Pancreas (tissue), 10 donors: ENCODE measurements at regions not wholly inside any gene's neighbourhood (a gene's known extent, or its start where the extent isn't known, plus 50 kb on each side); places are given as distances from the start of the nearest gene placed in this dataset.

Experiments used
- ATAC-seq, 4 donors: fragments of 200-7000 bp; cut with Tn5 transposase; one replicate each; pipeline versions ENCODE4 v1.8.0 to v1.9.1; 2020; ENCODE audit warnings: mild to moderate bottlenecking in 4 of 4, moderate library complexity in 4 of 4
- DNase-seq, 6 donors: peaks; one replicate each; pipeline ENCODE4 v3.0.0-alpha.2; 2020
- FAIRE-seq: peaks from 2 replicates; lab custom pipeline; 2012; peaks lifted over from hg19 to GRCh38; lab: Jason Lieb, UNC
- H3K27ac ChIP-seq, 4 donors: fragments of 200-600 bp; sonication (generic); 1 replicate in 3 of 4; 2 replicates in 1 of 4; pipeline versions ENCODE4 v1.5.0 to v1.8.0; 2020
- H3K27me3 ChIP-seq, 4 donors: fragments of 200-600 bp; one replicate each; pipeline ENCODE4 v1.8.0; 2021
- H3K36me3 ChIP-seq, 3 donors: fragments of 200-600 bp; sonication (generic) in 1 of 3; one replicate each; pipeline versions ENCODE4 v1.5.0 to v1.8.0; 2020 to 2021
- H3K4me1 ChIP-seq, 3 donors: fragments of 200-600 bp; one replicate each; pipeline ENCODE4 v1.8.0; 2021
- H3K4me3 ChIP-seq, 4 donors: fragments of 200-600 bp; sonication (generic) in 2 of 4; one replicate each; pipeline versions ENCODE4 v1.5.0 to v1.8.0; 2020 to 2021
- H3K9me3 ChIP-seq, 4 donors: fragments of 200-600 bp; one replicate each; pipeline ENCODE4 v1.8.0; 2021
- CTCF ChIP-seq, 4 donors: fragments of 200-600 bp; sonication (generic) in 3 of 4; IDR thresholded peaks; one replicate each; pipeline versions ENCODE4 v1.5.0 to v1.8.0; 2021; ENCODE audit warnings: antibody characterized with exemption in 4 of 4
- WGBS, 2 donors: extraction: QIAGEN DNeasy Blood & Tissue Kit; methylation state at CpG; one replicate each; pipeline ENCODE4 v1.1.7; 2013; 5-methylcytosine and 5-hydroxymethylcytosine counted together
- intact Hi-C, 3 donors: fragments of 100-400 bp; cut with DNase I; formaldehyde crosslinking; loops; one replicate each; pipeline versions ENCODE4 v1.11.1 to v1.14.2; 2022
- donor health status: healthy with polysubstance abuse.
- donor health status: DM: no; HTN: no; CAD: no; lungs with moderate emphysema.
- donor health status: DM: no; HTN: no; CAD: no.
- donor health status: control.
- donor health status: control.
- donor health status: Bipolar disorder and iron deficiency.
- donor health status: DM: yes; HTN: yes; CAD: no.
- donor health status: DM: no; HTN: no; CAD: no.
- donor health status: DM: no; HTN: no; CAD: no.
- donor health status: DM: yes; HTN: yes; CAD: no.

GRCh38 chr10:57694956-57695608, 572.6 kb downstream of the IPMK start:
- no peak for DNase-seq
- no peak for TF ChIP-seq CTCF (IDR thresholded peaks at IDR 0.05)
- Histone ChIP-seq H3K27me3 (no peaks in the 10 kb centered on the region), H3K4me1 (peaks cover 0 to 7% (median 4%) of the 10 kb centered on the region in 3 donors), H3K4me3 (no peak overlapping the region), H3K36me3 (no peaks in the 10 kb centered on the region), H3K27ac (no peak overlapping the region), H3K9me3 (no peaks in the 10 kb centered on the region)
- intact Hi-C loops, result no loop called here
- no peak for ATAC-seq
- no peak for FAIRE-seq
- 69 to 76% methylated on average over 3 of the region's 3 CpGs for WGBS, 2 donors

GRCh38 chr10:57692255-57692980, 575.3 kb downstream of the IPMK start:
- FAIRE-seq (no peak), DNase-seq (no peak), ATAC-seq (peak in 1 of 4 donors; percentile 68)
- H3K4me1 ChIP-seq, result peaks cover 0 to 5% (median 0%) of the 10 kb centered on the region in 3 donors
- H3K27me3 ChIP-seq, result no peaks in the 10 kb centered on the region
- H3K9me3 ChIP-seq, result no peaks in the 10 kb centered on the region
- intact Hi-C loops, result no loop called here
- no peaks in the 10 kb centered on the region for H3K36me3 ChIP-seq
- H3K27ac ChIP-seq, result peak overlapping the region in 1 of 4 donors; percentile 3
- TF ChIP-seq CTCF (IDR thresholded peaks at IDR 0.05), result no peak
- H3K4me3 ChIP-seq, result no peak overlapping the region
- WGBS, 2 donors, result 40 to 41% methylated on average over 2 of the region's 2 CpGs

GRCh38 chr10:57689596-57690297, 577.9 kb downstream of the IPMK start:
- DNase-seq, result no peak
- 25 to 27% methylated on average over 5 of the region's 5 CpGs for WGBS, 2 donors
- no peak for FAIRE-seq
- TF ChIP-seq CTCF (IDR thresholded peaks at IDR 0.05), result no peak
- H3K27ac ChIP-seq, result no peak overlapping the region
- H3K4me1 ChIP-seq, result peaks cover 0 to 5% (median 0%) of the 10 kb centered on the region in 3 donors
- H3K9me3 ChIP-seq, result no peaks in the 10 kb centered on the region
- ATAC-seq, result peak in 3 of 4 donors; percentile 43 to 76 (median 69)
- intact Hi-C loops, result no loop called here
- no peaks in the 10 kb centered on the region for H3K36me3 ChIP-seq
- no peaks in the 10 kb centered on the region for H3K27me3 ChIP-seq
- no peak overlapping the region for H3K4me3 ChIP-seq

GRCh38 chr10:57679916-57680315, 587.8 kb downstream of the IPMK start:
- no peak for TF ChIP-seq CTCF (IDR thresholded peaks at IDR 0.05)
- WGBS, 2 donors, result 77 to 85% methylated on average over 1 of the region's 1 CpG
- no peaks in the 10 kb centered on the region for H3K4me1 ChIP-seq
- H3K27ac ChIP-seq, result no peak overlapping the region
- DNase-seq (no peak), FAIRE-seq (no peak), ATAC-seq (no peak)
- H3K36me3 ChIP-seq, result no peaks in the 10 kb centered on the region
- intact Hi-C loops, result no loop called here
- no peak overlapping the region for H3K4me3 ChIP-seq
- no peaks in the 10 kb centered on the region for H3K9me3 ChIP-seq
- no peaks in the 10 kb centered on the region for H3K27me3 ChIP-seq
